ENCODE measurements at regions not wholly inside any gene's neighbourhood (a gene's known extent, or its start where the extent isn't known, plus 50 kb on each side); places are given as distances from the start of the nearest gene placed in this dataset.
"Not testable (repeated sequence)": the region's sequence is repeated elsewhere in the genome, so short reads cannot be mapped to it uniquely, and the experiment has no call there.

- in situ Hi-C loops (cut with MboI; ENCODE audit: low pct_unique_long_range_greater_than_20kb, low sequenced_read_pairs, unreplicated experiment) = no loop called here
Measured at GRCh38 chr5:174901336-174901735, 177.0 kb downstream of the MSX2 start.

GRCh38 chr5:174900240-174900865 lies 176.0 kb downstream of the MSX2 start:
- DNase-seq (ENCODE audit: low spot score) = no peak
- in situ Hi-C loops (cut with MboI; ENCODE audit: low pct_unique_long_range_greater_than_20kb, low sequenced_read_pairs, unreplicated experiment) = no loop called here
- no peak for TF ChIP-seq CTCF (IDR thresholded peaks at IDR 0.05; ENCODE audit: extremely low read depth, insufficient read depth, missing control alignments)

More at GRCh38 chr5:174901336-174901735, 177.0 kb downstream of the MSX2 start:
- no peak for TF ChIP-seq CTCF (IDR thresholded peaks at IDR 0.05; ENCODE audit: extremely low read depth, insufficient read depth, missing control alignments)
- DNase-seq (ENCODE audit: low spot score) = no peak

- in situ Hi-C loops (cut with MboI; ENCODE audit: low pct_unique_long_range_greater_than_20kb, low sequenced_read_pairs, unreplicated experiment) = no loop called here
- no peak for DNase-seq (ENCODE audit: low spot score)
- TF ChIP-seq CTCF (IDR thresholded peaks at IDR 0.05; ENCODE audit: extremely low read depth, insufficient read depth, missing control alignments) = no peak
Measured at GRCh38 chr5:174897281-174897950, 173.0 kb downstream of the MSX2 start.

- no peak for DNase-seq (ENCODE audit: low spot score)
- in situ Hi-C loops (cut with MboI; ENCODE audit: low pct_unique_long_range_greater_than_20kb, low sequenced_read_pairs, unreplicated experiment) = no loop called here
- no peak for TF ChIP-seq CTCF (IDR thresholded peaks at IDR 0.05; ENCODE audit: extremely low read depth, insufficient read depth, missing control alignments)
Measured at GRCh38 chr5:174895360-174895759, 171.0 kb downstream of the MSX2 start.

- no peak for TF ChIP-seq CTCF (IDR thresholded peaks at IDR 0.05; ENCODE audit: extremely low read depth, insufficient read depth, missing control alignments)
- no peak for DNase-seq (ENCODE audit: low spot score)
- in situ Hi-C loops (cut with MboI; ENCODE audit: low pct_unique_long_range_greater_than_20kb, low sequenced_read_pairs, unreplicated experiment) = no loop called here
Measured at GRCh38 chr5:174892742-174893141, 168.4 kb downstream of the MSX2 start.

GRCh38 chr5:174880412-174881200 lies 156.2 kb downstream of the MSX2 start:
- DNase-seq (ENCODE audit: low spot score); in situ Hi-C loops (cut with MboI; ENCODE audit: low pct_unique_long_range_greater_than_20kb, low sequenced_read_pairs, unreplicated experiment): not testable (repeated sequence)

- no peak for DNase-seq (ENCODE audit: low spot score)
- no peak for TF ChIP-seq CTCF (IDR thresholded peaks at IDR 0.05; ENCODE audit: extremely low read depth, insufficient read depth, missing control alignments)
- in situ Hi-C loops (cut with MboI; ENCODE audit: low pct_unique_long_range_greater_than_20kb, low sequenced_read_pairs, unreplicated experiment) = no loop called here
Measured at GRCh38 chr5:174877987-174878386, 153.6 kb downstream of the MSX2 start.
